ENCODE measurements at regions not wholly inside any gene's neighbourhood (a gene's known extent, or its start where the extent isn't known, plus 50 kb on each side); places are given as distances from the start of the nearest gene placed in this dataset.

GRCh38 chr15:100803171-100803440, 76.5 kb upstream of the ALDH1A3 start:
- no peak for ATAC-seq

GRCh38 chr15:100806157-100806556, 73.5 kb upstream of the ALDH1A3 start:
- no peaks in the 10 kb centered on the region for H3K4me1 ChIP-seq
- no peaks in the 10 kb centered on the region for H3K36me3 ChIP-seq
- H3K27ac ChIP-seq: no peak overlapping the region
- intact Hi-C loops (cut with DNase I): no loop called here
- H3K27me3 ChIP-seq: no peaks in the 10 kb centered on the region
- H3K9me3 ChIP-seq: peaks cover 0 to 30% (median 0%) of the 10 kb centered on the region in 11 donors
- TF ChIP-seq CTCF (IDR thresholded peaks at IDR 0.05): no peak
- 86 to 91% methylated on average over 1 of the region's 1 CpG for WGBS, 2 donors
- ATAC-seq: no peak
- no peak for DNase-seq
- no peak overlapping the region for H3K4me3 ChIP-seq

More at GRCh38 chr15:100803171-100803440, 76.5 kb upstream of the ALDH1A3 start:
- intact Hi-C loops (cut with DNase I): no loop called here
- no peak for DNase-seq
- Histone ChIP-seq H3K4me3 (no peak overlapping the region), H3K27me3 (no peaks in the 10 kb centered on the region), H3K9me3 (peaks cover 0 to 40% (median 0%) of the 10 kb centered on the region in 11 donors), H3K36me3 (no peaks in the 10 kb centered on the region), H3K4me1 (no peaks in the 10 kb centered on the region), H3K27ac (no peak overlapping the region)
- no peak for TF ChIP-seq CTCF (IDR thresholded peaks at IDR 0.05)
- WGBS, 2 donors: 98 to 100% methylated on average over 3 of the region's 3 CpGs

- H3K36me3 ChIP-seq: no peaks in the 10 kb centered on the region
- no peak for TF ChIP-seq CTCF (IDR thresholded peaks at IDR 0.05)
- no peak overlapping the region for H3K27ac ChIP-seq
- DNase-seq (no peak), ATAC-seq (no peak)
- no peak overlapping the region for H3K4me3 ChIP-seq
- intact Hi-C loops (cut with DNase I): no loop called here
- H3K4me1 ChIP-seq: no peaks in the 10 kb centered on the region
- no peaks in the 10 kb centered on the region for H3K27me3 ChIP-seq
- 62 to 82% methylated on average over 3 of the region's 3 CpGs for WGBS, 2 donors
- peaks cover 0 to 30% (median 2%) of the 10 kb centered on the region in 11 donors for H3K9me3 ChIP-seq
These were observed 72.6 kb upstream of the ALDH1A3 start for GRCh38 chr15:100807028-100807427.

- intact Hi-C loops (cut with DNase I): no loop called here
- WGBS, 2 donors: 73 to 77% methylated on average over 3 of the region's 3 CpGs
- peaks cover 0 to 30% (median 4%) of the 10 kb centered on the region in 11 donors for H3K9me3 ChIP-seq
- H3K36me3 ChIP-seq: no peaks in the 10 kb centered on the region
- DNase-seq: no peak
- no peak overlapping the region for H3K27ac ChIP-seq
- H3K4me1 ChIP-seq: no peaks in the 10 kb centered on the region
- no peak for TF ChIP-seq CTCF (IDR thresholded peaks at IDR 0.05)
- H3K4me3 ChIP-seq: no peak overlapping the region
- no peaks in the 10 kb centered on the region for H3K27me3 ChIP-seq
- no peak for ATAC-seq
These were observed 70.9 kb upstream of the ALDH1A3 start for GRCh38 chr15:100808691-100809090.

GRCh38 chr15:100809151-100809550, 70.5 kb upstream of the ALDH1A3 start:
- no peak for DNase-seq
- intact Hi-C loops (cut with DNase I): no loop called here
- Histone ChIP-seq H3K27ac (no peak overlapping the region), H3K9me3 (peaks cover 0 to 34% (median 4%) of the 10 kb centered on the region in 11 donors), H3K27me3 (no peaks in the 10 kb centered on the region), H3K36me3 (no peaks in the 10 kb centered on the region), H3K4me1 (no peaks in the 10 kb centered on the region), H3K4me3 (no peak overlapping the region)
- no peak for ATAC-seq
- no peak for TF ChIP-seq CTCF (IDR thresholded peaks at IDR 0.05)

Data from heart right ventricle (tissue), 16 donors.